Stimulated activated CD4-positive, alpha-beta T cell treated with anti-CD3 and anti-CD28 coated beads, Interleukin-15, amount 100 ng/mL, for 48 hours (primary cell): ENCODE measurements at regions not wholly inside any gene's neighbourhood (a gene's known extent, or its start where the extent isn't known, plus 50 kb on each side); places are given as distances from the start of the nearest gene placed in this dataset.
"Not testable (repeated sequence)": the region's sequence is repeated elsewhere in the genome, so short reads cannot be mapped to it uniquely, and the experiment has no call there.

ENCODE experiments used
- DNase-seq, 2 donors: peaks; one replicate each; pipeline ENCODE4 v3.0.0-alpha.2; 2020; ENCODE audit warnings: low read depth in 2 of 2

- DNase-seq = no peak
These were observed 80.1 kb upstream of the SRD5A2 start for GRCh38 chr2:31660812-31661335.

GRCh38 chr2:31660165-31660564 lies 79.4 kb upstream of the SRD5A2 start:
- no peak for DNase-seq

DNA sequence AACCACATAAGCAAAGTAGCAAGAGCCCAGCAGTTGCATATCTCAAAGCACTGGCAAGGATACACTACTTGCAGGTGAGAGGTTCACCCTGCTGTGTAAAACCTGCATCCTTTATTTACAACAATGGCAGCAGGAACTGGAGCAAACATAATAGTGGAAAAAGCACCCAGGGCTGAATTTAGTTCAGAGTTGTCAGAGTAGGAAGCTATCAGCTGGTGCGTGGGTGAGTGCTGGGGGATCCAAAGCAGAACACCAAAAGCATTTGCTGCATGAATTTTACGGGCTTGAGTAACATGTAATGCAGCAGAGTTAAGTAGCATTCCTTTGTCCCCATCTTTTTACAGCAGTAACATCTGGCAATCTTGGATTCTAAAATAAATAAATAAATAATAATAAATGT lies 73.5 kb upstream of the SRD5A2 start:
- DNase-seq = no peak

GRCh38 chr2:31651736-31652135 lies 71.0 kb upstream of the SRD5A2 start:
- no peak for DNase-seq

- DNase-seq = no peak
These were observed 70.5 kb upstream of the SRD5A2 start for GRCh38 chr2:31651267-31651666.

- no peak for DNase-seq
These were observed 63.8 kb upstream of the SRD5A2 start for GRCh38 chr2:31644551-31644950.

DNA sequence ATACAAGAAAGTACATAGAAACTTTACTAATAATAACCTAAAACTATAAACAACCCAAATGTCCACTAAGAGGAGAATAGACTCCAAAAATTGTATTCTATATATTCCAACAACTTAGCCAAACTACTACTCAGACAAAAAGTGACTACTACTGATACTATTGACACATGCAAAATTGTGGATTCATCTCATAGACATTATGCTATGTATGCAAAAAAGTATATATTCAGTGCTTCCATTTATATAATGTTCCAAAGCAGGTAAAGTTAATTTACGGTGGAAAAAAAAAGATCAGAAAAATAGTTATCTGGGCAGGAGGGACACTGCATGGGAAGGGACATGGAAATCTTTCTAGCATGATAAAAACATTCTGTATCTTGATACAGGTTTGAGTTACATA lies 62.0 kb upstream of the SRD5A2 start:
- no peak for DNase-seq

DNA sequence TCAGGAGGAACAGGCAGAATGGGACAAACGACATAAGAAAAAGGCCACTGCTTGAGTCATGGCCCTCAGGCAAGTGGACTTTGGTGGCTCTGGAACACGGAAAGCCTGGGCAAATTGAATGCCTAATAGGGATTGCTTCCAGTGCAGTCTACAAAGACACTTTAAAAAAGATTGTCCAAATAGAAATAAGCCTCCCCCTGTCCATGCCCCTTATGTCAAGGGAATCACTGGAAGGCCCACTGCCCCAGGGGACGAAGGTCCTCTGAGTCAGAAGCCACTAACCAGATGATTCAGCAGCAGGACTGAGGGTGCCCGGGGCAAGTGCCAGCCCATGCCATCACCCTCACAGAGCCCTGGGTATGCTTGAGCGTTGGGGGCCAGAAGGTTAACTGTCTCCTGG lies 51.5 kb upstream of the SRD5A2 start:
- DNase-seq = not testable (repeated sequence)
